8988T (cell line): ENCODE measurements at regions not wholly inside any gene's neighbourhood (a gene's known extent, or its start where the extent isn't known, plus 50 kb on each side); places are given as distances from the start of the nearest gene placed in this dataset.

Experiments used
- DNase-seq: peaks from one replicate; pipeline ENCODE4 v3.0.0; 2011

- peak; percentile 81 for DNase-seq
Measured at GRCh38 chr2:19746611-19747309, 155.0 kb downstream of the TTC32 start.

- DNase-seq = no peak
Measured at GRCh38 chr2:19746137-19746600, 155.6 kb downstream of the TTC32 start.

- no peak for DNase-seq
Measured at GRCh38 chr2:19745318-19746136, 156.3 kb downstream of the TTC32 start.

DNA sequence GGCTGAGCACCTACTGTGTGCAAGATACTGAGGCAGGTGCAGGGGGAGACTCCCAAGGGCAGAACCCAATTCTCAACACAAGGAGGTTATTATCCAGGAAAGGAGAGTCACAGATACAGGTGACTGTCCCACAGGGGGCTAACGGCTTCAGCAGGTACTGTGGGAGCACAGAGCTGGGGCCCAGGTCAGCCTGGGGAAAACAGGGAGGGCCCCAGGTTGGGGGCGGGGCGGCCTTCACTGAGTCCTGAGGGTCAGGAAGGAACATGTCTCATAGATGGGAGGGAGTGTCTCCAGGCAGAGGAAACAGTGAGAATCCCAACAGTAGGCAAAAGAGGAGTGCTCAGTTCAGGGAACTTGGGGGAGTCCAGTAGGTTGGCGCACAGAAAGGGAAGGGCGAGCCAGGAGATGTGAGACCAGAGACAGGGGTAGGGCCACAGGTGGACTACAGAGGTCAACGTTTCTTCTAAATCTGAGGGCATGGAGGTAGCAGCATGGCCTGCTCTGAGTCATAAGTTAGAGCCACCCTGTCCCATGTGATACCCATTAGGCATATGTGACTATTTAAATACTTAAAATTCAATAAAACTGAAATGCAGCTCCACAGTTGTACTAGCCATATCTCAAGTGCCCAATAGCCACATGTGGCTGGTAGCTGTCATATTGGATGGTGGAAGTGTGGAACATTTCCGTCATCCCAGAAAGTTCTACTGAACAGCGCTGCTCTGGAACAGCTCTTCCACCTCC, 157.2 kb downstream of the TTC32 start:
- DNase-seq = no peak

DNA sequence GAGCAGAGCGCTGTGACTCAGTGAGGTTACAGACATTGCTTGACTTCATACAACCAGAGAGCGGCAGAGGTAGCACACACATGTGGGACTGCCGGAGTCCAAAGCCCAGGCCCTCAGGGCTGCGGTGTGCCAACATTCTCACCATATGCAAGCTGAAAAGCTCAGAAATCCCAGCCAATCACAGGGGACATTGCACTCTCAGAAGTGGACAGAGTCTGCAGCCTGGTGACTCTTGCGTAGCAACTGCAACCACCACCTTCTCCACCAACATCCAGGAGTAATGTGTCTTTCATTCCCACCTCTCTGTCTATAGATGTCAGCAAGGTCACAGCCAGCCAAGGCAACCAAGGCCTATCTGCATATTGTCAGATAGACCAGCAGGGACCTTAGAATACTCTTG, 158.1 kb downstream of the TTC32 start:
- DNase-seq = no peak

- no peak for DNase-seq
Measured at GRCh38 chr2:19742872-19743271, 158.9 kb downstream of the TTC32 start.

DNA sequence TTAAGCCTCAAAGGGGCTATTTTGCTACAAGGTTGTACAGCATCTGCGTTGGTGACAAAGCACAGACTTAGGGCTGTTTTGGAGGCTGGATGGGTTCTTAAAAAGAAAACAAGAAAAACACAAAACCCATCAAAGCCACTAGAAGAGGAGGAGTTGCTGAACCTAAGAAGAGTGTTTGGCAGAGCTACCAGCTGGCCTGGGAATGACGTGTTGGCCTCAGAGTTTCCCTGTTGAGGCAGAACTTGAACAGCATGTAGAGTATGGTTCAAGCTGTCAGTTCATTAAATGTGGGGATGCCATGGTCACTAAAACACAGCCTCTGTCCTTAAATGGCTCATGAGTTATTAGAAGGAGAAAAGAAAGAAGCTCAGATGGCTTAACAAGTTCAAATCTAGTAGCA, 162.5 kb downstream of the TTC32 start:
- DNase-seq = no peak

DNA sequence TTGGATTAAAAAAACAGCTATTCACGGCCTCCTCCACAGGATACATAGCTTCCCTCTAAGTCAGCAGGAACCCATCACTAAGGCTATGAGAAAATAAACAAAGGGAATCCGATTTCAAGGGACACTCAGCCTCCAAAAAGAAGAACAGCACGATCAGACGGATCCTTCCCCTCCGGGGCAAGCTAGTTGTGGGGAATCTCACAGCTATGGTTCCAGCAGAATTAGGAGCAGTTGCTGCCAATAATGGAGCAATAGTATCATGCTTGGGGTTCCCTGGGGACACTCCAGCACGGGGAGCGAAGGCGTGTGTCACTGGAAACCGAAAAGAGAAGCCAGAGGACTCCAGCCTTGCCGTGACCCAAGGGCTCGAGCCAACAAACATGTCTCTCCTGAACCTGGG, 163.1 kb downstream of the TTC32 start:
- DNase-seq = no peak

GRCh38 chr2:19736191-19736831, 165.5 kb downstream of the TTC32 start:
- DNase-seq = no peak

GRCh38 chr2:19733951-19734425, 167.8 kb downstream of the TTC32 start:
- no peak for DNase-seq

DNA sequence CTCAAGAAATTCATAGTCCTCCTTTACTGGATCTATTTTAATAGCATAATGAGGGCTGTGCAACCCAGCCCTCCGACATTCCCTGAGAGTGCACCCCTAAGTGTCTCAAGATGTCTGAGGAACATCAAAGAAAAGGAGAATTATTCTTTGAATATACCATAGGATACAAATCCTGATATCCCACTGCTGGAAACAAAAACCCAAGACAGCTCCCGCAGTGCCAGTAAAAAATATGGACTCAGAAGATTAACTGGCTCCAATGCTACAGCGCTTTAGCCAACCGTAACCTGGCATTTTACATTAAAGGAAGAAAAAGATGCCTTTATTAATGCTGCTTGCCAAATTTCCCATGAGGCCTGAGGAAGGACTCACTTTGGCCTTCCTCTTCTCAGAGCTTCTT, 168.4 kb downstream of the TTC32 start:
- DNase-seq = no peak

- no peak for DNase-seq
Measured at GRCh38 chr2:19732255-19732654, 169.5 kb downstream of the TTC32 start.

DNA sequence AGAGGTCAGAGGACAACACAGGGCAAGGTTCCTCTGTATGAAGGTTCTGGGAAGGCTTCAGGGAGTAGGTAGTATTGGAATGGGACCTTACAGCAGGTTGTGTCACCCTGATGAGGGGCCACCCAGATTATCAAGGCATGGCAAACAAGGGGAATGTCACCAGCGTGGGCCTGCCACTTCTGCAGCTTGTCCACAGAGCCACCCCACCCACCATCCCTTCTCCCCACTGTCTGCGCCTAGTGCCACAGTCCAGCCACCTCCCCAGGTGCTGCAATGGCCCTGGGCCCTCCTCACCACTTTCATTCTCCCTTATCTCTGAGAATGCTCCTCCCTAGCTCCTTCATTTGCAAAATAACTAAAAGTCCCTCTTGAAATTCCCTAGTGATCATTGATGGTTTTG, 170.3 kb downstream of the TTC32 start:
- no peak for DNase-seq

DNA sequence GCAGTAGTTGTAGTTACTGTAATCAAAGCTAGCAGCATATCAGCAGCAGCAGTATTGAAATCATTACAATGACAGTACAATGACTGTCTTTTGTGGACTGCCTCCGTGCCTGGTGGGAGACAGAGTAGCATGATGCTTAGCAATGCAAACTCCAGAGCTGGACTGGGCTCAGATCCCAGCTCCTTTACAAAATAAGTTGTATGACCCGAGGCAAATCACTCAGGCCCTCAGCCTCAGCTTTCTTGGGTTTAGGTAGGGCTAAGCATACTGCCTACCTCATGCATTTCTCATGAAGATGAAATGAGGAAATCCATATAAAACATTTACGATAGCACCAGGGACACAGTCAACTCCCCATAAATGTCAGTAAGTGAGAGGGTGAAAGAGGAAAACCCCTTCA, 170.7 kb downstream of the TTC32 start:
- DNase-seq = no peak

GRCh38 chr2:19728125-19728524, 173.7 kb downstream of the TTC32 start:
- DNase-seq = no peak

GRCh38 chr2:19725392-19725791, 176.4 kb downstream of the TTC32 start:
- DNase-seq = no peak

GRCh38 chr2:19723021-19723420, 178.8 kb downstream of the TTC32 start:
- DNase-seq = no peak

GRCh38 chr2:19722531-19722971, 179.2 kb downstream of the TTC32 start:
- DNase-seq = no peak

GRCh38 chr2:19720306-19720705, 181.5 kb downstream of the TTC32 start:
- DNase-seq = no peak

DNA sequence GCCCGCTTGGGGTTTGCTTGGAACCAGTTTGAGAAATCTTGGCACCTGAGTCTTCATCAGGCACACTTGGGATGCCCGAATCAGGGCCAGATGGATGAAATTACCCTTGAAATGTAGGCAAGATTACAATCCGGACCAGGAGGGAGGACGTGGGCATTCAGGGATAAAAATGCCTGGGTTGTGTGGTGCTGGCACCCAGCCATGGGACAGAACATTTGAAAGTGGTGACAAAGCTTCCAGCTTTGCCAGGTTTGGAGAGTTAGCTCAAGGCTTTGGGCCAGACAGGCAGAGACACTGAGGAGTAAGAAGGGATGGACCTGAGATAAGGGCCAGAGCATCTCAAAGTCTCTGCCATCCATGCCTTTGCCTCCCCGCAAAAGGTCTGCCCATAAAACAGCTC, 182.2 kb downstream of the TTC32 start:
- no peak for DNase-seq

GRCh38 chr2:19717446-19717845, 184.3 kb downstream of the TTC32 start:
- DNase-seq = no peak

DNA sequence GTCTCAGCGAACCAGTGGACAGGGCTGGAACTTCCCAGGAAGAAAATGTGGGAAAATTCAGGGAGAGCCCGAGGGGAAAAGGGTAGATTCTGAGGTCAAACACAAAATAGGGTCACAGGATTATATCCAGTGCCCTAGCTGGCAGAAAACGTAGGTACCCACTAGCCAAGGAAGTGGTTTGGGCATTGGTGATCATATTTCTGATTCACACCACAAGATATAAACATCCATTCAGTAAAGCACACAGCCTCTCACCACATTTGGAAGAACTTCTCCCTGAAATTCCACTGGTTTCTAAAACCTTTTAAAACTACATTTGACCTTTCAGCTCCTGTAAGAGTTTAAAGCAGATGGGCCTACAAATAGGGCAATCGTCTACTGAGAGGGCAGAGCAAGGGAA, 186.9 kb downstream of the TTC32 start:
- DNase-seq = no peak

DNA sequence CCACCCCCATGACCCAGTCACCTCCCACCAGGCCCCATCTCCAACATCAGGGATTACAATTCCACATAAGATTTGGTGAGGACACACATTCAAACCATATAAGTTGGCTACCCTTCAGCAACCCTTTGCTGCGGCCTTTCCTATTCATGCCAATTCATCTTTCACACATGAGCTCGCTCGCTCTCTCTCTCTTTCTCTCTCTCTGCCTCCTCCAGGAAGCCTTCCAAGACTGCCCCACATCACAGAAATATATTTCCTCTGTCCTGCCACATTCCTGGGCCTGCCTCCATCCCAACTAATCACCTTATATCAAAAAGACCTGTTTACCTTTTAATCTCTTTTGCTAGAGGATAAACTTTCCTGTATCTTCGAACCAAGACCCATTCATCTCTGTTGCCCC, 188.9 kb downstream of the TTC32 start:
- no peak for DNase-seq
